Karpas-422 (cell line): ENCODE measurements at regions not wholly inside any gene's neighbourhood (a gene's known extent, or its start where the extent isn't known, plus 50 kb on each side); places are given as distances from the start of the nearest gene placed in this dataset.
"Not testable (repeated sequence)": the region's sequence is repeated elsewhere in the genome, so short reads cannot be mapped to it uniquely, and the experiment has no call there.

Experiments used
- DNase-seq: peaks from one replicate; pipeline ENCODE4 v3.0.0-alpha.2; 2015
- H2AFZ ChIP-seq: fragments of 200-600 bp; sonication (generic); 2 replicates; pipeline ENCODE4 v1.6.1; 2014; ENCODE audit warnings: antibody characterized with exemption, low read length, mixed read lengths
- H3K27ac ChIP-seq: fragments of 200-600 bp; sonication (generic); 2 replicates; pipeline ENCODE4 v1.5.1; 2014; ENCODE audit warnings: mild to moderate bottlenecking, low read length, moderate library complexity
- H3K27me3 ChIP-seq: fragments of 200-600 bp; sonication (generic); 2 replicates; pipeline ENCODE4 v1.6.1; 2014; ENCODE audit warnings: low read length, mixed read lengths
- H3K36me3 ChIP-seq: fragments of 200-600 bp; sonication (generic); 2 replicates; pipeline ENCODE4 v1.6.1; 2014; ENCODE audit warnings: low read length, mixed read lengths; ENCODE audit not compliant: insufficient read depth
- H3K4me1 ChIP-seq: fragments of 200-600 bp; sonication (generic); 2 replicates; pipeline ENCODE4 v1.6.1; 2014; ENCODE audit warnings: mild to moderate bottlenecking, low read length, mixed read lengths
- H3K4me2 ChIP-seq: fragments of 200-600 bp; sonication (generic); 2 replicates; pipeline ENCODE4 v1.6.1; 2014; ENCODE audit warnings: low read length, low read depth, mild to moderate bottlenecking; ENCODE audit not compliant: poor library complexity, severe bottlenecking
- H3K4me3 ChIP-seq: fragments of 200-600 bp; sonication (generic); 2 replicates; pipeline ENCODE4 v1.5.1; 2014; ENCODE audit warnings: mild to moderate bottlenecking, antibody characterized with exemption, low read length, mixed read lengths
- H3K79me2 ChIP-seq: fragments of 200-600 bp; sonication (generic); 2 replicates; pipeline ENCODE4 v1.6.1; 2014; ENCODE audit warnings: mild to moderate bottlenecking, low read length, mixed read lengths
- H3K9ac ChIP-seq: fragments of 200-600 bp; sonication (generic); 2 replicates; pipeline ENCODE4 v1.6.0; 2014; ENCODE audit warnings: low read length
- H3K9me2 ChIP-seq: fragments of 200-600 bp; sonication (generic), shearing (Covaris generic); replicated peaks from 2 replicates; pipeline ENCODE4 v1.6.0; 2014; ENCODE audit warnings: mild to moderate bottlenecking, low read length, moderate library complexity; ENCODE audit not compliant: insufficient read depth
- H3K9me3 ChIP-seq: fragments of 300-700, 200-600 bp; sonication (generic); 2 replicates; pipeline ENCODE4 v1.6.1; 2014; ENCODE audit warnings: low read length, mixed read lengths
- H4K20me1 ChIP-seq: fragments of 200-600 bp; sonication (generic); 2 replicates; pipeline ENCODE4 v1.6.1; 2014; ENCODE audit warnings: mild to moderate bottlenecking, antibody characterized with exemption, low read length, low read depth; ENCODE audit not compliant: insufficient read depth

DNA sequence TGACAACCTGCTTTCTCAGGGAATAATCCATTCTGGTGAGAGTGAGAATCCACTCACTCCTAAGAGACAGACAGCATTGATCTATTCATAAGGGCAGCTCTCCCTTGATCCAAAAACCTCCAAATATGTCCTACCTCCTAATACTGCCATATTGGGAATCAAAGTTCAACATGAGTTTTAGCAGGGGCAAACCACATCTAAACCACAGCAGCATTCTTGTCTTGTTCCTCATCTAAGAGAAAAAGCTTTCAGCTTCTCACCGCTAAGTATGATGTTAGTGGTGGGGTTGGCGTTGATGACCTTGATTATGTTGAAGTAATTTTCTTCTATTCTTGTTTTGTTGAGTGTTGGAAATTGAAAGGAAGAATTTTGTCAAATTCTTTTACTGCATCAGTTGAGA is 69.6 kb downstream of the SERTM2 start:
- Histone ChIP-seq H3K4me3 (no peak overlapping the region), H3K27ac (no peak overlapping the region), H4K20me1 (no peaks in the 10 kb centered on the region), H3K9ac (no peak overlapping the region), H3K4me1 (peaks cover 12% of the 10 kb centered on the region), H3K4me2 (no peak overlapping the region), H2AFZ (no peak overlapping the region), H3K27me3 (no peaks in the 10 kb centered on the region), H3K36me3 (no peaks in the 10 kb centered on the region), H3K79me2 (no peaks in the 10 kb centered on the region), H3K9me3 (no peaks in the 10 kb centered on the region), H3K9me2 (no peaks in the 10 kb centered on the region)
- no peak for DNase-seq

DNA sequence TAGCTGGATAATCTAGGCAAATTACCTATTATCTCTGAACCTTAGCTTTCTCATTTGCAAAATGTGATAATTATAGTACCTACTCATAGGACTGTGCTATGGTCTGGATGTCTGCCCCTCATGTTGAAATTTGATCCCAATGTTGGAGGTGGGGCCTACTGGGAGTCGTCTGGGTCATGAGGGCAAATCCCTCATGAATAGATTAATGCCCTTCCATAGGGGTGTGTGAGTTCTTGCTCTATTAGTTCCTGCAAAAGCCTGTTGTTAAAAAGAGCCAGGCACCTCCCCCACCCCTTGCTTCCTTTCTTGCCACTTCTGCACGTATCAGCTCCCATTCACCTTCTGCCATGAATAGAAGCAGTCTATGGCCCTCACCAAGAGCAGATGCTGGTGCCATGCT is 73.9 kb downstream of the SERTM2 start:
- Histone ChIP-seq H3K4me1 (peaks cover 12% of the 10 kb centered on the region), H3K4me2 (peak overlapping the region; percentile 17), H3K4me3 (no peak overlapping the region), H3K36me3 (no peaks in the 10 kb centered on the region), H3K27me3 (no peaks in the 10 kb centered on the region), H3K9me2 (no peaks in the 10 kb centered on the region), H3K79me2 (no peaks in the 10 kb centered on the region), H3K9ac (no peak overlapping the region), H3K9me3 (no peaks in the 10 kb centered on the region), H3K27ac (no peak overlapping the region), H2AFZ (no peak overlapping the region), H4K20me1 (no peaks in the 10 kb centered on the region)
- no peak for DNase-seq

DNA sequence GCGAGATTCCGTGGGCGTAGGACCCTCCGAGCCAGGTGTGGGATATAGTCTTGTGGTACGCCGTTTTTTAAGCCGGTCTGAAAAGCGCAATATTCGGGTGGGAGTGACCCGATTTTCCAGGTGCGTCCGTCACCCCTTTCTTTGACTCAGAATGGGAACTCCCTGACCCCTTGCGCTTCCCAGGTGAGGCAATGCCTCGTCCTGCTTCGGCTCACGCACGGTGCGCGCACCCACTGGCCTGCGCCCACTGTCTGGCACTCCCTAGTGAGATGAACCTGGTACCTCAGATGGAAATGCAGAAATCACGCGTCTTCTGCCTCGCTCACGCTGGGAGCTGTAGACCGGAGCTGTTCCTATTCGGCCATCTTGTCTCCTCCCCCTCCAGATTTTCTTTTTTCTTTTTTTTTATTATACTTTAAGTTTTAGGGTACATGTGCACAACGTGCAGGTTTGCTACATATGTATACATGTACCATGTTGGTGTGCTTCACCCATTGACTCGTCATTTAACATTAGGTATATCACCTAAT is 83.0 kb downstream of the SERTM2 start:
- H3K4me1 ChIP-seq, H3K27ac ChIP-seq, DNase-seq, H3K9me2 ChIP-seq, H3K27me3 ChIP-seq, H3K36me3 ChIP-seq, H3K79me2 ChIP-seq, H3K4me2 ChIP-seq, H4K20me1 ChIP-seq, H3K9me3 ChIP-seq, H3K4me3 ChIP-seq, H3K9ac ChIP-seq, H2AFZ ChIP-seq: not testable (repeated sequence)

DNA sequence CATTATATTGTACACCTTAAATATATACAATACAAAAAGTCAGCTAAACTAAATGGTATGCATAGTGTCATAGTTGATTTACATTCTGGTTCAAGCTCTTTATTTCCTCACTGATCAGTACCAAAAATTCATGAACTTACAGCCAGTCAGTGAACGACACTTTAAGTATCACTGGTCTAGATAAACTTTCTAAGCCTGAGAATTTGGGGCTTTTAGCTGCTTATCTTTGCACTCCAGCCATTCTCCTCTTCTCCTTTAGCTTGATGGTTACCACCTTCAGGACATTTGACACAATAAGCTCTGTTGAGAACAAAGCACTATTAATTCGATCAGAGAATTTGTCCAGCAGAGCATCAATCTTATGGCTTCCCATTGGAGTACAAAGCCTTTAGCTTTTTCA is 83.0 kb upstream of the ALG13 start:
- H3K4me1 ChIP-seq, result no peaks in the 10 kb centered on the region
- H2AFZ ChIP-seq, result no peak overlapping the region
- no peak overlapping the region for H3K4me2 ChIP-seq
- H3K27ac ChIP-seq, result no peak overlapping the region
- no peaks in the 10 kb centered on the region for H4K20me1 ChIP-seq
- no peak for DNase-seq
- H3K4me3 ChIP-seq, result no peak overlapping the region
- H3K27me3 ChIP-seq, result no peaks in the 10 kb centered on the region
- no peaks in the 10 kb centered on the region for H3K9me2 ChIP-seq
- no peaks in the 10 kb centered on the region for H3K9me3 ChIP-seq
- H3K79me2 ChIP-seq, result no peaks in the 10 kb centered on the region
- no peak overlapping the region for H3K9ac ChIP-seq
- H3K36me3 ChIP-seq, result no peaks in the 10 kb centered on the region

DNA sequence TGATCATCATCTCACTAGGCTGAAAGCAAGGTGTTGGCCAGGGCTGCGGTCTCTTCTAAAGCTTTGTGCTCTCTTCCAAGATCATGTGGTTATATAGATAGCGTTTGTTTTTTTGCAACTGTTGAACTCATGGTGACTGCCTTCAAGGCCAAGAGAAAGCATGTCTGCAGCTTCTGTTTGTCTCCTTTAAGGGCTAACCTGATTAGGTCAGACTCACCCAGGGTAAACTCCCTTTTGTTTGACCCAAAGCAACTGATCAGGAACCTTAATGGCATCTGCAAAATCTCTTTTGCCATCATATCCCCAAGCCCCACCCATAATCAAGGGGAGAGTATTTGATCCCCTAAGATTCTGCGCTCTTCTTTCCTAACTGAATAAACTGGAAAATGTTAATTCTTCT is 72.2 kb upstream of the ALG13 start:
- Histone ChIP-seq H2AFZ (no peak overlapping the region), H4K20me1 (no peaks in the 10 kb centered on the region), H3K27me3 (no peaks in the 10 kb centered on the region), H3K4me2 (no peak overlapping the region), H3K9me2 (no peaks in the 10 kb centered on the region), H3K4me3 (no peak overlapping the region), H3K9me3 (no peaks in the 10 kb centered on the region), H3K9ac (no peak overlapping the region), H3K36me3 (no peaks in the 10 kb centered on the region), H3K27ac (no peak overlapping the region), H3K79me2 (no peaks in the 10 kb centered on the region), H3K4me1 (no peaks in the 10 kb centered on the region)
- DNase-seq, result no peak

DNA sequence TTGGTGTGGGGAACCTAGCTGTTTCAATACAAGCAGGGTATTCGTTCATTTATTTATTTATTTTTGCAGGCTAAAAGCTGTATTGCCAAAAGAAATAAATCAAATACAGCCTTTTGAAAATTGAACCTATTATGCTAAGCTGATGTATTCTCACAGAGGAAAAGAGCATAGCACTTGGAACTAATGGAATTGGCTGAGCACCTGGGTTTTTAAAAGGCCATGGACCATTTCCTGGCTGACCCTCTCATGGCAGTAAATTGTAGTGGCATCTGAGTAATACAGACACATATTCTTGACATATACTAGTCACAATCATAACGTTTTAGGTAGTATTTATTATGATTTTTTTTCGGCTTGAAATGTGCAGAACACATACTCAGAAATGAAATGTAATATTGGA is 71.8 kb upstream of the ALG13 start:
- DNase-seq, result no peak
- no peak overlapping the region for H3K27ac ChIP-seq

DNA sequence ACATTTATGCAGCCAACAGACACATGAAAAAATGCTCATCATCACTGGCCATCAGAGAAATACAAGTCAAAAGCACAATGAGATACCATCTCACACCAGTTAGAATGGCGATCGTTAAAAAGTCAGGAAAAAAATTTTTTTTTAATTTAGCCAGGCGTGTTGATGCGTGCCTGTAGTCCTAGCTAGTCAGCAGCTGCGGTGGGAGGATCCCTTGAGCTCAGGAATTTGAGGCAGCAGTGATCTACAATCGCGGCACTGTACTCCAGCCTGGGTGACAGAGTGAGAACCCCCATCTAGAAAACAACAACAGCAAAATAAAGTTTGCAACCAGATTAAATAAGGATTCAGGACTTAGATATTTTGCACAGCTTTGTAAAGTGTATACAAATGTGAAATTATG is 65.7 kb upstream of the ALG13 start:
- no peaks in the 10 kb centered on the region for H3K79me2 ChIP-seq
- no peaks in the 10 kb centered on the region for H4K20me1 ChIP-seq
- H3K27ac ChIP-seq, result no peak overlapping the region
- no peaks in the 10 kb centered on the region for H3K36me3 ChIP-seq
- H3K4me3 ChIP-seq, result no peak overlapping the region
- H3K9me2 ChIP-seq, result no peaks in the 10 kb centered on the region
- no peak overlapping the region for H2AFZ ChIP-seq
- no peaks in the 10 kb centered on the region for H3K4me1 ChIP-seq
- H3K27me3 ChIP-seq, result no peaks in the 10 kb centered on the region
- DNase-seq, result no peak
- H3K9me3 ChIP-seq, result no peaks in the 10 kb centered on the region
- H3K9ac ChIP-seq, result no peak overlapping the region
- no peak overlapping the region for H3K4me2 ChIP-seq

More for the DNA sequence above, 71.8 kb upstream of the ALG13 start:
- H2AFZ ChIP-seq, result no peak overlapping the region
- H3K4me3 ChIP-seq, result no peak overlapping the region
- no peaks in the 10 kb centered on the region for H3K9me3 ChIP-seq
- H4K20me1 ChIP-seq, result no peaks in the 10 kb centered on the region
- H3K36me3 ChIP-seq, result no peaks in the 10 kb centered on the region
- H3K9ac ChIP-seq, result no peak overlapping the region
- H3K9me2 ChIP-seq, result no peaks in the 10 kb centered on the region
- H3K4me1 ChIP-seq, result no peaks in the 10 kb centered on the region
- H3K4me2 ChIP-seq, result no peak overlapping the region
- H3K27me3 ChIP-seq, result no peaks in the 10 kb centered on the region
- no peaks in the 10 kb centered on the region for H3K79me2 ChIP-seq

DNA sequence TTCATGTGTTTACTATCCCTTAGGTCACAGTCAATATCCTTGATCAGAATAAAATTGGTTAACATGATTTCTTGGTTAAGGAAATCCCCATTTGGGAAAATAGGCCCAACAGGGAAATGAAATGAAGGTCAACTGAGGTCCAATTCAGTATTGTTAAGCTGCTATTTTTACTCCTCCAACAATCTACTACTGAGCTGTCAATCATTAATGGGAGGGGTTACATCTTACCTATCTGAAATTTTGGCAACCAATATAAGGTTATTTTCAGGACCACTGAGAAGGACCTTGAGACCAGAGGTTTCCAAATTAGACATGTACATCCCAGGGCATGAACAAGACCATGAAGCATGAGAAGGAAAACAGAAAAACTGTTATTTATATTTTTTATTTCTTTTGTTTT is 64.2 kb upstream of the ALG13 start:
- Histone ChIP-seq H3K4me1 (no peaks in the 10 kb centered on the region), H3K27ac (no peak overlapping the region), H3K9me2 (no peaks in the 10 kb centered on the region), H3K9me3 (no peaks in the 10 kb centered on the region), H3K4me3 (no peak overlapping the region), H2AFZ (no peak overlapping the region), H4K20me1 (no peaks in the 10 kb centered on the region), H3K9ac (no peak overlapping the region), H3K36me3 (no peaks in the 10 kb centered on the region), H3K4me2 (no peak overlapping the region), H3K27me3 (no peaks in the 10 kb centered on the region), H3K79me2 (no peaks in the 10 kb centered on the region)
- DNase-seq, result no peak

DNA sequence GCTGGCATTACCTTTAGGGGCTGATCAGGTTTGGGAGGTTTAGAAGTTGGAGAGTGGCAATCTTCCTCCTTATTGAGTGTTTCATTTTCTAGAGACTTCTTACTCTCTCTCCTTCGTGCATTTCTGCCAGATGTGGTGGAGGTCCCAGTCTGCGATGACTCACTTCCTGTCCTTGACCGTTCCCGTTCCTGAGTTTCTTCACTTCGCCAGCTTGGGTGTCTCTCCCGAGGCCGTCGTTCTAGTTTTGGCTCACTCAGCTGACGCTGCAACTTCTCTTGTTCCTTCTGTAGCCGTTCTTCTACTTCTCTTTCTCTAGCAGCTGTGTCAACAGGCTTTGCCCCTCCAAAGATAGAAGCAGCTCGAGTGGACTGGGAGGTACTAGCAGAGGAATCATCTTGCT is 60.9 kb upstream of the ALG13 start:
- H3K9me3 ChIP-seq, H3K36me3 ChIP-seq, DNase-seq, H3K79me2 ChIP-seq, H2AFZ ChIP-seq, H3K27ac ChIP-seq, H3K9ac ChIP-seq, H3K4me1 ChIP-seq, H3K9me2 ChIP-seq, H3K27me3 ChIP-seq, H4K20me1 ChIP-seq, H3K4me2 ChIP-seq, H3K4me3 ChIP-seq: not testable (repeated sequence)
